Duodenal mucosa (tissue), 2 donors: ENCODE measurements at regions not wholly inside any gene's neighbourhood (a gene's known extent, or its start where the extent isn't known, plus 50 kb on each side); places are given as distances from the start of the nearest gene placed in this dataset.
A peak's percentile ranks its signal among the peaks of the same experiment; 100 is the strongest.

ENCODE experiments used
- H3K27ac ChIP-seq: one replicate; pipeline ENCODE4 v1.7.0; 2013; ENCODE audit warnings: low read depth, low read length
- H3K27me3 ChIP-seq, 2 donors: one replicate each; pipeline ENCODE4 v1.7.0; 2013; ENCODE audit warnings: low read length in 2 of 2, control low read depth in 1 of 2; ENCODE audit not compliant: insufficient read depth in 2 of 2, control insufficient read depth in 1 of 2
- H3K36me3 ChIP-seq, 2 donors: one replicate each; pipeline ENCODE4 v1.7.0; 2013; ENCODE audit warnings: low read length in 2 of 2, control low read depth in 1 of 2; ENCODE audit not compliant: insufficient read depth in 2 of 2, control insufficient read depth in 1 of 2
- H3K4me1 ChIP-seq, 2 donors: one replicate each; pipeline ENCODE4 v1.7.0; 2013; ENCODE audit warnings: low read length in 2 of 2, control low read depth in 1 of 2; ENCODE audit not compliant: insufficient read depth in 2 of 2, control insufficient read depth in 1 of 2
- H3K4me3 ChIP-seq, 2 donors: one replicate each; pipeline ENCODE4 v1.7.0; 2013; ENCODE audit warnings: low read length in 2 of 2, low read depth in 1 of 2
- H3K9ac ChIP-seq, 2 donors: one replicate each; pipeline ENCODE4 v1.7.0; 2013; ENCODE audit warnings: low read length in 2 of 2, low read depth in 1 of 2
- H3K9me3 ChIP-seq, 2 donors: one replicate each; pipeline ENCODE4 v1.7.0; 2013; ENCODE audit warnings: low read length in 2 of 2, control low read depth in 1 of 2; ENCODE audit not compliant: control insufficient read depth in 1 of 2

DNA sequence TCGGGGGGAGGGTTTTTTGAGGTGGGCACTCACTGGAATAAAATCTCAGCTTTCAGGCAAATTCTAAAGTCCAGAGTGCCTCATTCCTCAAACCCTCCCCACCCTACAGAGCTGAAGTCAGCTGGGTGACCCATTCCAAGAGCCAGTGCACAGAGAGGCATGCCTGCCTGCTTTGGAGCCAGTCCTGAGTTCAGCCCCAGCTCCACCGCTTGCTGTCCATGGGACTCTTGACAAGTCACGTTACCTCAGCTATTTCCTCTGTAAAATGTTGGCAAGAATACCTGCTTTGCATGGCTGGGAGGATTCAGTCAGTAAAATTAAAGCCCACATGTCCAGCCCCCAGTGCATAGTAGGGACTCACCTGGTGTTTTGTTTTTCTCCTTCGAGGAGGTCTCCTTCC, 125.9 kb upstream of the PJA1 start:
- H3K9ac ChIP-seq = no peak overlapping the region
- no peak overlapping the region for H3K27ac ChIP-seq
- H3K9me3 ChIP-seq = no peaks in the 10 kb centered on the region
- no peak overlapping the region for H3K4me3 ChIP-seq
- H3K27me3 ChIP-seq = no peaks in the 10 kb centered on the region
- H3K36me3 ChIP-seq = no peaks in the 10 kb centered on the region
- peaks cover 0 to 4% of the 10 kb centered on the region in 2 donors for H3K4me1 ChIP-seq

DNA sequence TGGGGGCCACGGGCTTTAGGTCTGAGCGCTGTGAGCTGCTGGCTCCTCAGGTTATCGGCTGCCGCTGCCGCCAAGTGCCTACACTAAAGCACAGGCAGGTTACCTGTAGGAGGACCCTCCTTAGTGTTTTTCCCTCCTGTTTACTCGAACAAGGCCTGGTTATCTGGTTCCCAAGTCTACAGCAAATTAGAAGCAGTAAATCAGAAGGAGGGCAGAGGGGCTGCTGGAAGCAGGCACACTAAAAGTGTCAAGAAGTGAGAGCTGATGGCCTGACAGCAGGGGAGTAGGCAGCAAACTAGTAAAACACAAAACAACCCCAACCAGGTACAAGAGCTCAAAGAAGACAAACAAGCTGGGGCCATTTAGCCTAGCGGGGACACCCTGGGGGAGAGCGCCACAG, 125.0 kb upstream of the PJA1 start:
- no peaks in the 10 kb centered on the region for H3K9me3 ChIP-seq
- peaks cover 0 to 5% of the 10 kb centered on the region in 2 donors for H3K4me1 ChIP-seq
- no peak overlapping the region for H3K9ac ChIP-seq
- no peak overlapping the region for H3K4me3 ChIP-seq
- H3K27me3 ChIP-seq = no peaks in the 10 kb centered on the region
- no peak overlapping the region for H3K27ac ChIP-seq
- H3K36me3 ChIP-seq = no peaks in the 10 kb centered on the region

DNA sequence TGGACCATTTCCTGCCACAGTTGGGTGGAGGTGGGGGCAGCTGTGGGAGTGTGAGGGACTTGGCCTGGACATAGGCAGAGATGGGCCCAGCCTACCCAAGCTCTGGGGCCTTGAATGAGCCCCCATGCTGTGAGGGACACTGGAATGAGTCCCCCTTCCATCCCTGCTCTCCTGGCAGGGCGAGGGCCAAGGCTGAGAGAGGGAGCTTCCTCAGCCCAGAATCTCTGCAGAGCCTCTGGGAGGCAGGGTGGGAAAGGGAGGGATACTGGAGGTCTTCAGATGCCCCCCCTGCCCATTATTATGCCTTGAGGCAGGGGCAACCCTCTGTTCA, 124.5 kb upstream of the PJA1 start:
- no peak overlapping the region for H3K4me3 ChIP-seq
- no peaks in the 10 kb centered on the region for H3K36me3 ChIP-seq
- H3K9ac ChIP-seq = no peak overlapping the region
- H3K4me1 ChIP-seq = peaks cover 0 to 6% of the 10 kb centered on the region in 2 donors
- H3K27ac ChIP-seq = no peak overlapping the region
- H3K27me3 ChIP-seq = no peaks in the 10 kb centered on the region
- H3K9me3 ChIP-seq = no peaks in the 10 kb centered on the region

DNA sequence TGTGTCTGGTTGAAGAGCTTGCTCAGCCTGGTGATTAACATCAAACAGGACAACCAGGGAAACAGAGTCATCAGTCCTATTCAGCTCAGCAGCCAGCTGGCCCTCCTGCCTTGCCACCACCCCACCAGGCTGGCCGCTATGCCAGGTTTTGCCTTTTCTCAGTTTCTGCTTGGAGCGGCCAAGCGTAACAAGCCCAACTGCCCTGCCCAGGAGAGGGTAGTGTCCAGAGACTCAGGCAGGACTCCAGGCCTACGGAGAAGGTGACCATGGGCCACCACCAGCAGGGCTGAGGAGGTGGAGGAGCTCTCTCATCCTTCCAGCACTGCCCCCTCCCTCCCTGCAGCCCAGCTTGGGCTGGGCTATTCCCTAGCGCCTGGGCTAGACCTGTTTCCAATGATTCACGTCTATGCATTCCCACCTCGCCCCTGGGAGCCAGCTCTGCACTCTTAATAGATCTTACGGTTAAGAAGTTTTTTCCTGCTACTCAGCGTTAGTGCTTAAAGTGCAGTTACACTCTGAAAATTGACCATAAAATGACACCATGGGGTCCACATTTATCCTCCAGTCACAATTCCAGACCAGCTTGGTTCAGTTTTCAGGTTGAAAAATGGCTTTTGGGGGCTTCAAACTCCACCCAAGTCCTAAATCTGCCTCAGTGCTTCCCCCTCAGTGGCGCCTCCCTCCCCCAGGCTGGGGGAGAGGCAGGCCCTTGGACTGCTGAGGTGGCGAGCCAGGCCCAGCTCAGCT, 124.0 kb upstream of the PJA1 start:
- H3K4me3 ChIP-seq = no peak overlapping the region
- no peaks in the 10 kb centered on the region for H3K36me3 ChIP-seq
- no peak overlapping the region for H3K9ac ChIP-seq
- no peaks in the 10 kb centered on the region for H3K9me3 ChIP-seq
- H3K4me1 ChIP-seq = peaks cover 0 to 8% of the 10 kb centered on the region in 2 donors
- H3K27ac ChIP-seq = no peak overlapping the region
- H3K27me3 ChIP-seq = no peaks in the 10 kb centered on the region

DNA sequence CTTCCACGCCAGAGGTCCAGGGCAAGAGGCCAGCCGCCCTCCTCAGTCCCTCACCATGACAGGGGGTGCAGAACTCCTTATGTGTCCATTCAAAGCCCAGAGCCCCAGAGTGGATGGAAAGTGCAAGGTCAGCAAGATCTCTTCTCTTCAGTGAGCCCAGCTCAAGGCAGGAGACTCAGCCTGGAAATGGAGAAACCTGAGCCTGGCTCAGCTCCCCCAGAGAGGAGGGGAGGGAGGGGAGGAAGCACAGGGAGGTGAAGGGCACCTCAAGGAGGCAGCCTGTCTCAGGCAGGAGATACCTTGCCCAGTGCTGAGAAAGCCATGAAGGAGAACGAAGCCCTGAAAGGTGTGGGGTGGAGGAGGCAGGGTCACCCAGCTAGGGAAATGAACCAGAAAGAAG, 121.8 kb upstream of the PJA1 start:
- Histone ChIP-seq H3K4me1 (peaks cover 0 to 8% of the 10 kb centered on the region in 2 donors), H3K4me3 (no peak overlapping the region), H3K36me3 (no peaks in the 10 kb centered on the region), H3K27ac (no peak overlapping the region), H3K9me3 (no peaks in the 10 kb centered on the region), H3K9ac (no peak overlapping the region), H3K27me3 (no peaks in the 10 kb centered on the region)

DNA sequence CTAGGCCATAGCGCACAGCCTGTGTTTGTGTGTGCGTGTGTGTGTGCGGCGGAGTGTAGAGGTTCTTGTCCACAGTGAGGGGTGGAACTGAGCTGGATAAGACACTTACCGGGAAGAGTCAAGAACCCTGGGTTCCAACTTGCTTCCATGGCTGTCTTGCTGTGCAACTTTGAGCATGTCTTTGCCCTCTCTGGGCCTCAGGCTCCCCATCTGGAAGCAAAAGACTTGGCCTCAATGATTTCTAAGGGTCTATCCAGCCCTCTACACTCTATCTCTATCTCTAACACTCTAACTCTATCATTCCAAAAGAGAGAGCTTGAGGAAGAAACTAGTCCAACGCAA, 121.3 kb upstream of the PJA1 start:
- no peak overlapping the region for H3K4me3 ChIP-seq
- H3K9ac ChIP-seq = no peak overlapping the region
- H3K27ac ChIP-seq = no peak overlapping the region
- peaks cover 0 to 8% of the 10 kb centered on the region in 2 donors for H3K4me1 ChIP-seq
- H3K27me3 ChIP-seq = no peaks in the 10 kb centered on the region
- H3K36me3 ChIP-seq = no peaks in the 10 kb centered on the region
- H3K9me3 ChIP-seq = no peaks in the 10 kb centered on the region

DNA sequence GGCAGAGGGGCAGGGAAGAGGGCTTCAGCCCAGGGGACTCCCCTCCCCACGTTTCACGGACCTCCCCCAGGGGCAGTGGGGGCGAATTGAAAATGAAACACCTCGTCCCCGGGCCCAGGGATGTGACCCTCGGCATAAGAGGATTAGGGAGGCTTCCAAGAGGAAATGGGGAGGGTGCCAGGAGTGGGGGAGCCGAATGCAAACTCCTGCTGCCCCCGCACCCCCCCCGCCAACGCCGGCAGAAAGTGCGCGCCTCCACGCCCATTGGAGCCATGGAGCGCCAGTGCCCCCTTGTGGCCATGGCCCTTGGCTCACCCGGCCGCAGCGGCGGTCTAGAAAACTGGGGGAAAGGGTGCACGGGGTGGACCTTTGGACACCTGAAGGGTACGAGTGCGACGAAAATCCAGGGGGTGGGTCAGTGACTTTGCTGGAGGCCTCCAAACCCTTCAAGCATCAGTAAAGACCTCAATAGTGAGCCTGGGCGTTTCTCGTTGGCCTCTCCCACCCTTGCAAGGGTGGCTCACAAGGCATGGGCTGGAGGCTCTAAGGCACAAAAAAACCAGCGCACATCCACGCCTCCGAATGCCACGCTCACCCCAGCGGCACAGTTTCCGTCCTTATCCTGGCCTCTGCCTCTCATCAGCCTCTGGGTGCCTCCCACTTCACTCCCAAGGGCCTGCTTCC, 120.8 kb upstream of the PJA1 start:
- Histone ChIP-seq H3K27ac (no peak overlapping the region), H3K27me3 (no peaks in the 10 kb centered on the region), H3K9me3 (no peaks in the 10 kb centered on the region), H3K4me1 (peaks cover 0 to 11% of the 10 kb centered on the region in 2 donors), H3K36me3 (no peaks in the 10 kb centered on the region), H3K4me3 (peak overlapping the region; percentile 50 to 57), H3K9ac (no peak overlapping the region)

DNA sequence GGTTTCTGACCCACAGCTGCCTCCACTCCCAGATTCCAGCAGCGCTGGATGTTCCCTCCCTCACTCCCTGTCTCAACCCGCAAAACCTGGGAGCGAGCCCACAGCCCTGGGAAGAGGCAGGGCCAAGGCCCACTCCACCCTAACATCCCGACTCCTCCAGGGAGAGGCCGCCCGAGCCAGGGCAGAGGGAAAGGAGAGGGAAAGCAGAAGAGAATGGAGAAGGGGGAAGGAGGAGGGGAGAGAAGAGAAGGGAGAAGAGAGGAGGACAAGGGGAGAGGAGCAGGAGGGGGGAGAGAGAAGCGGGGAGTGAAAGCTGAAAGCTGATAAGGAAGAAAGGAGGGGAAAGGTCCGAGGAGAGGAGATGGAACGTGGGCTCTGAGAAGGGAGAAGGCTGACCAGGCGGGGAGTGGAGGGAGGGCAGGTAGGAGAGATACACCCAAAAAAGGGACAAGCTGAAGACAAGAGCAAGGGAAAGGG, 120.2 kb upstream of the PJA1 start:
- H3K27me3 ChIP-seq = no peaks in the 10 kb centered on the region
- H3K9ac ChIP-seq = no peak overlapping the region
- H3K9me3 ChIP-seq = no peaks in the 10 kb centered on the region
- H3K27ac ChIP-seq = no peak overlapping the region
- peaks cover 0 to 12% of the 10 kb centered on the region in 2 donors for H3K4me1 ChIP-seq
- H3K4me3 ChIP-seq = peak overlapping the region; percentile 50 to 57
- no peaks in the 10 kb centered on the region for H3K36me3 ChIP-seq

DNA sequence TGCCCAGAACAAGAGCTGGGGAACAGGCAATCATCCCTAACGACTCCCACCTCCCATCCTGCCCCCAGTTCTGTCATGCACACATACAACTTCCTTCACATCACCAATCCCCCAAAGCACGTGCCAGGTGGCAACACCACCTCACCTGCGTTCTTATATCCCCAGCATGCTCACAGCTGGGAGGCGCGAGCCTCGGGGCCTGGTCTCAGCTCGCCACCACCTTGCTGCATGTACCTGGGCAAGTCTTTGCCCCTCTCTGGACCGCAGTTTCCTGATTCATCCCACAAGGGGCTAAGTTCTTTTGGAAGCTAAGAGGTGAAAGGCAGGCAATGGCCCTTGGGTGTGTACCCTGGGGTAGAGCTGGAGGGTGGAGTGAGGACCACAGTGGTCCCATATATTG, 119.2 kb upstream of the PJA1 start:
- Histone ChIP-seq H3K9me3 (no peaks in the 10 kb centered on the region), H3K4me3 (no peak overlapping the region), H3K9ac (no peak overlapping the region), H3K4me1 (peaks cover 0 to 12% of the 10 kb centered on the region in 2 donors), H3K27me3 (no peaks in the 10 kb centered on the region), H3K36me3 (no peaks in the 10 kb centered on the region), H3K27ac (no peak overlapping the region)

DNA sequence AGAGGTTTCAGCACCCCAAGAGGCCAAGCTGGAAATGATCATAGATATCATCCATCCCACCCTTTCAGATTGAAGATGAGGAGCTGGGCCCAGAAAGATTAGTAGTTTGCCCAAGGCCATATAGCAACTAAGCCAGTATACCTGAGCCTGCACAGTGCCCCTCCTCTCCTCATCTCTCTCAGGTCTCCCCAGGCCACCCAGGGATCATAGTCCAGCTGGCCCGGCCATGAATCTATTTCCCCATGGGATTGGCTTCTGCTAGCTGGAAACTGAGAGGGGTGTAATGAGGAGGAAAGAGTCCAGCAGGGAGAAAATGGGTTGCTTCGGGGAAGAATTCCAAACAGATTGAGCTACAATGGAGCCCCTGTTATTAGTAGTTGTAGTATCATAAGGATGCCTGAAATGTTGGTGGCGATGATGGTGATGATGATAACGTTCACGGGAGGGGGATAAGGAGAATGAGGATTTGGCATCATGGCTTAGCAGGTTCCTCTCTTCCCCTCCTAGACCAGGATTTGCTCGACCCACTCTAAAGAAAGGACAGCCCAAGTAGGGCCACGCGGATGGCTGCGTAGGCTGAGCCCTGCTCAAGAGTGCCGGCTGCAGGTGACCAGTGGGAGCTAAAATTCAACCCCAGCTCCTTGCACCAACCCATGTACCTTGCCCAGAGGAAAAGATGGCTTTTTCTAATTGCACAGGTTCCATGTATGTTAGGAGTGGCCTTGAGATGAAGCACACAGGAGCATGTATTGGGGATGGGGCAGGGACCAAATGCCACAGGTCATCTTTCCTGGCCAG, 117.8 kb upstream of the PJA1 start:
- Histone ChIP-seq H3K36me3 (no peaks in the 10 kb centered on the region), H3K9me3 (no peaks in the 10 kb centered on the region), H3K4me3 (no peak overlapping the region), H3K27ac (no peak overlapping the region), H3K27me3 (no peaks in the 10 kb centered on the region), H3K9ac (no peak overlapping the region), H3K4me1 (peaks cover 0 to 12% of the 10 kb centered on the region in 2 donors)
